ENCODE measurements at regions not wholly inside any gene's neighbourhood (a gene's known extent, or its start where the extent isn't known, plus 50 kb on each side); places are given as distances from the start of the nearest gene placed in this dataset.

DNA sequence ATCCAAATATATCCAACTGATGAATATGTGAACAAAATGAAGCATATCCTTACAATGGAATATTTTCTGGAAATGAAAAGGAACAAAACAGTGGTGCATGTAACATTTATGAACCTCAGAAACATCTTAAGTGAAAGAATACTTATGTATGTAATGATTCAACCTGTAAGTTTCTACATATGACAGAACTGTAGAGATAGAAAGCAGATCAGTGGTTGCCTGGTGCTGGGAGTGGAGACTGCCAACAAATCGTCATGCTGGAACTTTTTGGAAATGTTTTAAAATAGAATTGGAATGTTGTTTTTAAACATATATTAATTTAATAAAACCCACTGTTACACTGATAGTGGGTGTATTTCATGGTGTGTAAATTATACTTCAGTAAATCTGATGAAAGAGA, 667.5 kb downstream of the RAPGEF2 start:
- ATAC-seq (no peak), DNase-seq (ENCODE audit: low spot score) (no peak)
- H3K27ac Mint-ChIP-seq = no peak overlapping the region
- TF ChIP-seq ATF1 (CRISPR knock-in tag; IDR thresholded peaks at IDR 0.05) (no peak), CREM (CRISPR knock-in tag; IDR thresholded peaks at IDR 0.05) (no peak), ZNF121 (CRISPR knock-in tag; IDR thresholded peaks at IDR 0.05) (no peak), ZNF263 (CRISPR knock-in tag; IDR thresholded peaks at IDR 0.05; ENCODE audit: low read depth) (no peak), SMAD3 (CRISPR knock-in tag; IDR thresholded peaks at IDR 0.05; ENCODE audit: borderline replicate concordance) (no peak)
- TF ChIP-seq, protein P1, sequence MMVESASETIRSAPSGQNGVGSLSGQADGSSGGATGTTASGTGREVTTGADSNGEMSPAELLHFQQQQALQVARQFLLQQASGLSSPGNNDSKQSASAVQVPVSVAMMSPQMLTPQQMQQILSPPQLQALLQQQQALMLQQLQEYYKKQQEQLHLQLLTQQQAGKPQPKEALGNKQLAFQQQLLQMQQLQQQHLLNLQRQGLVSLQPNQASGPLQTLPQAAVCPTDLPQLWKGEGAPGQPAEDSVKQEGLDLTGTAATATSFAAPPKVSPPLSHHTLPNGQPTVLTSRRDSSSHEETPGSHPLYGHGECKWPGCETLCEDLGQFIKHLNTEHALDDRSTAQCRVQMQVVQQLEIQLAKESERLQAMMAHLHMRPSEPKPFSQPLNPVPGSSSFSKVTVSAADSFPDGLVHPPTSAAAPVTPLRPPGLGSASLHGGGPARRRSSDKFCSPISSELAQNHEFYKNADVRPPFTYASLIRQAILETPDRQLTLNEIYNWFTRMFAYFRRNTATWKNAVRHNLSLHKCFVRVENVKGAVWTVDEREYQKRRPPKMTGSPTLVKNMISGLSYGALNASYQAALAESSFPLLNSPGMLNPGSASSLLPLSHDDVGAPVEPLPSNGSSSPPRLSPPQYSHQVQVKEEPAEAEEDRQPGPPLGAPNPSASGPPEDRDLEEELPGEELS (CRISPR knock-in tag; IDR thresholded peaks at IDR 0.05) = no peak
- TF ChIP-seq, protein P2, sequence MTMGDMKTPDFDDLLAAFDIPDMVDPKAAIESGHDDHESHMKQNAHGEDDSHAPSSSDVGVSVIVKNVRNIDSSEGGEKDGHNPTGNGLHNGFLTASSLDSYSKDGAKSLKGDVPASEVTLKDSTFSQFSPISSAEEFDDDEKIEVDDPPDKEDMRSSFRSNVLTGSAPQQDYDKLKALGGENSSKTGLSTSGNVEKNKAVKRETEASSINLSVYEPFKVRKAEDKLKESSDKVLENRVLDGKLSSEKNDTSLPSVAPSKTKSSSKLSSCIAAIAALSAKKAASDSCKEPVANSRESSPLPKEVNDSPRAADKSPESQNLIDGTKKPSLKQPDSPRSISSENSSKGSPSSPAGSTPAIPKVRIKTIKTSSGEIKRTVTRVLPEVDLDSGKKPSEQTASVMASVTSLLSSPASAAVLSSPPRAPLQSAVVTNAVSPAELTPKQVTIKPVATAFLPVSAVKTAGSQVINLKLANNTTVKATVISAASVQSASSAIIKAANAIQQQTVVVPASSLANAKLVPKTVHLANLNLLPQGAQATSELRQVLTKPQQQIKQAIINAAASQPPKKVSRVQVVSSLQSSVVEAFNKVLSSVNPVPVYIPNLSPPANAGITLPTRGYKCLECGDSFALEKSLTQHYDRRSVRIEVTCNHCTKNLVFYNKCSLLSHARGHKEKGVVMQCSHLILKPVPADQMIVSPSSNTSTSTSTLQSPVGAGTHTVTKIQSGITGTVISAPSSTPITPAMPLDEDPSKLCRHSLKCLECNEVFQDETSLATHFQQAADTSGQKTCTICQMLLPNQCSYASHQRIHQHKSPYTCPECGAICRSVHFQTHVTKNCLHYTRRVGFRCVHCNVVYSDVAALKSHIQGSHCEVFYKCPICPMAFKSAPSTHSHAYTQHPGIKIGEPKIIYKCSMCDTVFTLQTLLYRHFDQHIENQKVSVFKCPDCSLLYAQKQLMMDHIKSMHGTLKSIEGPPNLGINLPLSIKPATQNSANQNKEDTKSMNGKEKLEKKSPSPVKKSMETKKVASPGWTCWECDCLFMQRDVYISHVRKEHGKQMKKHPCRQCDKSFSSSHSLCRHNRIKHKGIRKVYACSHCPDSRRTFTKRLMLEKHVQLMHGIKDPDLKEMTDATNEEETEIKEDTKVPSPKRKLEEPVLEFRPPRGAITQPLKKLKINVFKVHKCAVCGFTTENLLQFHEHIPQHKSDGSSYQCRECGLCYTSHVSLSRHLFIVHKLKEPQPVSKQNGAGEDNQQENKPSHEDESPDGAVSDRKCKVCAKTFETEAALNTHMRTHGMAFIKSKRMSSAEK (CRISPR knock-in tag; IDR thresholded peaks at IDR 0.05; ENCODE audit: borderline replicate concordance) = no peak
- CTCF ChIA-PET = no interaction called here
- peaks cover 21% of the 10 kb centered on the region for H3K9me3 Mint-ChIP-seq
- no peak overlapping the region for H3K4me3 Mint-ChIP-seq
- H3K27me3 Mint-ChIP-seq (ENCODE audit: low read depth) = no peaks in the 10 kb centered on the region
- H3K4me1 Mint-ChIP-seq = no peaks in the 10 kb centered on the region
- peaks cover 3% of the 10 kb centered on the region; the same call in 1 of the 2 replicates for H3K36me3 Mint-ChIP-seq
- POLR2A ChIA-PET = no interaction called here

DNA sequence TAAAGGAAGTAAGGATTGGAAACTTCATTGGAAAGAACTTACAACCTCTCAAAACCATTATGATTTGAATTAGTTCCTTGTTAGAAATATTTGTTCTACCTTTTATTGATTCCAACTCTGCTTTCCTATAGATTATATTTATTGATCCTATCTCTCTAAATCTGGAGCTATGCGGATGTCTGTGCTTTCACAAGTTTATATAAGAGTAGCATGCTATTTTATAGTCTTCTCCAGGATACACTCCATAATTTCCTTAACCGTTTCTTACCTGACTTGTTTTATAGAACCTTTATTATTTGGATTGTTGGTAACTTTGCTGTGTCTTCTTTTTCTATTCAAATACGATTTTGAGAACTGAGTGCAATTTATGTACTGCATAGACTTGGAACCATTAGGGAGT, 668.1 kb downstream of the RAPGEF2 start:
- H3K4me1 Mint-ChIP-seq = no peaks in the 10 kb centered on the region
- ChIA-PET POLR2A (no interaction called here), CTCF (no interaction called here)
- peaks cover 19% of the 10 kb centered on the region for H3K9me3 Mint-ChIP-seq
- no peak overlapping the region for H3K27ac Mint-ChIP-seq
- H3K4me3 Mint-ChIP-seq = no peak overlapping the region
- TF ChIP-seq TCF7 (CRISPR knock-in tag; IDR thresholded peaks at IDR 0.05; ENCODE audit: low read depth) (no peak), ZNF671 (CRISPR knock-in tag; IDR thresholded peaks at IDR 0.05) (no peak), FOXK1 (CRISPR knock-in tag; IDR thresholded peaks at IDR 0.05) (no peak), TP53 (CRISPR knock-in tag; IDR thresholded peaks at IDR 0.05) (no peak), ZNF121 (CRISPR knock-in tag; IDR thresholded peaks at IDR 0.05) (no peak), NFYB (CRISPR knock-in tag; conservative IDR thresholded peaks at IDR 0.05; ENCODE audit: low read depth) (no peak), MXD4 (CRISPR knock-in tag; IDR thresholded peaks at IDR 0.05; ENCODE audit: borderline replicate concordance) (no peak)
- TF ChIP-seq, protein P3, sequence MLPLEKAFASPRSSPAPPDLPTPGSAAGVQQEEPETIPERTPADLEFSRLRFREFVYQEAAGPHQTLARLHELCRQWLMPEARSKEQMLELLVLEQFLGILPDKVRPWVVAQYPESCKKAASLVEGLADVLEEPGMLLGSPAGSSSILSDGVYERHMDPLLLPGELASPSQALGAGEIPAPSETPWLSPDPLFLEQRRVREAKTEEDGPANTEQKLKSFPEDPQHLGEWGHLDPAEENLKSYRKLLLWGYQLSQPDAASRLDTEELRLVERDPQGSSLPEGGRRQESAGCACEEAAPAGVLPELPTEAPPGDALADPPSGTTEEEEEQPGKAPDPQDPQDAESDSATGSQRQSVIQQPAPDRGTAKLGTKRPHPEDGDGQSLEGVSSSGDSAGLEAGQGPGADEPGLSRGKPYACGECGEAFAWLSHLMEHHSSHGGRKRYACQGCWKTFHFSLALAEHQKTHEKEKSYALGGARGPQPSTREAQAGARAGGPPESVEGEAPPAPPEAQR (CRISPR knock-in tag; IDR thresholded peaks at IDR 0.05) = no peak
- TF ChIP-seq, protein P4, sequence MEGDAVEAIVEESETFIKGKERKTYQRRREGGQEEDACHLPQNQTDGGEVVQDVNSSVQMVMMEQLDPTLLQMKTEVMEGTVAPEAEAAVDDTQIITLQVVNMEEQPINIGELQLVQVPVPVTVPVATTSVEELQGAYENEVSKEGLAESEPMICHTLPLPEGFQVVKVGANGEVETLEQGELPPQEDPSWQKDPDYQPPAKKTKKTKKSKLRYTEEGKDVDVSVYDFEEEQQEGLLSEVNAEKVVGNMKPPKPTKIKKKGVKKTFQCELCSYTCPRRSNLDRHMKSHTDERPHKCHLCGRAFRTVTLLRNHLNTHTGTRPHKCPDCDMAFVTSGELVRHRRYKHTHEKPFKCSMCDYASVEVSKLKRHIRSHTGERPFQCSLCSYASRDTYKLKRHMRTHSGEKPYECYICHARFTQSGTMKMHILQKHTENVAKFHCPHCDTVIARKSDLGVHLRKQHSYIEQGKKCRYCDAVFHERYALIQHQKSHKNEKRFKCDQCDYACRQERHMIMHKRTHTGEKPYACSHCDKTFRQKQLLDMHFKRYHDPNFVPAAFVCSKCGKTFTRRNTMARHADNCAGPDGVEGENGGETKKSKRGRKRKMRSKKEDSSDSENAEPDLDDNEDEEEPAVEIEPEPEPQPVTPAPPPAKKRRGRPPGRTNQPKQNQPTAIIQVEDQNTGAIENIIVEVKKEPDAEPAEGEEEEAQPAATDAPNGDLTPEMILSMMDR (IDR thresholded peaks at IDR 0.05) = no peak
- peaks cover 3% of the 10 kb centered on the region; the same call in 1 of the 2 replicates for H3K36me3 Mint-ChIP-seq
- no peaks in the 10 kb centered on the region for H3K27me3 Mint-ChIP-seq (ENCODE audit: low read depth)
- no peak for DNase-seq (ENCODE audit: low spot score)
- ATAC-seq = no peak

All from WTC11 (cell line).